H1 (cell line): ENCODE measurements at regions not wholly inside any gene's neighbourhood (a gene's known extent, or its start where the extent isn't known, plus 50 kb on each side); places are given as distances from the start of the nearest gene placed in this dataset.

Experiments used
- CHD1 ChIP-seq: IDR thresholded peaks from 2 replicates; pipeline ENCODE4 v1.6.1; 2012; ENCODE audit warnings: low read depth, low read length, improper control_type of control experiment
- POLR2A ChIP-seq, 2 experiments: IDR thresholded peaks; 1 replicate in 1 of 2; 2 replicates in 1 of 2; pipeline ENCODE4 v1.6.1; 2011; ENCODE audit warnings: low read depth in 2 of 2, low read length in 2 of 2, mild to moderate bottlenecking in 2 of 2; ENCODE audit errors: control extremely low read depth in 1 of 2
- POLR2AphosphoS5 ChIP-seq: IDR thresholded peaks from 2 replicates; pipeline ENCODE4 v1.6.1; 2011; ENCODE audit warnings: low read depth, low read length
- SP1 ChIP-seq: IDR thresholded peaks from 2 replicates; pipeline ENCODE4 v1.6.1; 2011; ENCODE audit warnings: low read depth, low read length
- TF ChIP-seq, protein P1 (sequence below), 3 experiments: IDR thresholded peaks; 1 replicate in 2 of 3; 2 replicates in 1 of 3; pipeline versions ENCODE4 v1.5.1 to v1.6.1; 2011; ENCODE audit warnings: low read length in 3 of 3, mild to moderate bottlenecking in 3 of 3, inconsistent platforms in 2 of 3, low read depth in 1 of 3, moderate library complexity in 1 of 3; ENCODE audit not compliant: insufficient read depth in 1 of 3; ENCODE audit errors: control extremely low read depth in 1 of 3
- TF ChIP-seq, protein P2 (sequence below): IDR thresholded peaks from 2 replicates; pipeline ENCODE4 v1.6.1; 2012; ENCODE audit warnings: inconsistent platforms
- TF ChIP-seq, protein P3 (sequence below): IDR thresholded peaks from 2 replicates; pipeline ENCODE4 v1.6.1; 2012; ENCODE audit warnings: low read length, inconsistent platforms

DNA sequence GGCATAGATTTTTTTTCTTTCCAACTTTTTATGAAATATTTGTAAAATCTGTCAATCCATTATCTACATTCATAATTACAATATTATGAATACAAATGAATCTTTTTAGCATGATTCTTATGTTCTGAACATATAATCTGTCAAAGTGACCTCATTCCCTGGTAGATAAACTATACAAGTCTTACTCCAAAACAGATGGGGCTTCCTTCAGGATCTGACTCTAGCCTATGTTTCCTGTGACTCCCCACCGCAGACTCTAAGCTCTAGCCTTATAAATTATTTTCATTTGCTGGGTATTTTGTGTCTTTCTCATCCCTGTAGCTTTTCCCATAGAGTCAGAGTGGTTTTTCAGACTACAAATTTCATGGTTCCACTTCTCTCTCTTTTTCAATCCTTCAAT, 202.1 kb upstream of the KITLG start:
- TF ChIP-seq, protein P1, sequence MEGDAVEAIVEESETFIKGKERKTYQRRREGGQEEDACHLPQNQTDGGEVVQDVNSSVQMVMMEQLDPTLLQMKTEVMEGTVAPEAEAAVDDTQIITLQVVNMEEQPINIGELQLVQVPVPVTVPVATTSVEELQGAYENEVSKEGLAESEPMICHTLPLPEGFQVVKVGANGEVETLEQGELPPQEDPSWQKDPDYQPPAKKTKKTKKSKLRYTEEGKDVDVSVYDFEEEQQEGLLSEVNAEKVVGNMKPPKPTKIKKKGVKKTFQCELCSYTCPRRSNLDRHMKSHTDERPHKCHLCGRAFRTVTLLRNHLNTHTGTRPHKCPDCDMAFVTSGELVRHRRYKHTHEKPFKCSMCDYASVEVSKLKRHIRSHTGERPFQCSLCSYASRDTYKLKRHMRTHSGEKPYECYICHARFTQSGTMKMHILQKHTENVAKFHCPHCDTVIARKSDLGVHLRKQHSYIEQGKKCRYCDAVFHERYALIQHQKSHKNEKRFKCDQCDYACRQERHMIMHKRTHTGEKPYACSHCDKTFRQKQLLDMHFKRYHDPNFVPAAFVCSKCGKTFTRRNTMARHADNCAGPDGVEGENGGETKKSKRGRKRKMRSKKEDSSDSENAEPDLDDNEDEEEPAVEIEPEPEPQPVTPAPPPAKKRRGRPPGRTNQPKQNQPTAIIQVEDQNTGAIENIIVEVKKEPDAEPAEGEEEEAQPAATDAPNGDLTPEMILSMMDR (IDR thresholded peaks at IDR 0.05; ENCODE audit: control extremely low read depth in 1 of 3, insufficient read depth in 1 of 3, low read depth in 1 of 3, low read length in 3 of 3), result no peak
- no peak for TF ChIP-seq CHD1
- TF ChIP-seq POLR2A (IDR thresholded peaks at IDR 0.05; ENCODE audit: control extremely low read depth in 1 of 2, low read depth in 2 of 2, low read length in 2 of 2), result no peak
- TF ChIP-seq, protein P2, sequence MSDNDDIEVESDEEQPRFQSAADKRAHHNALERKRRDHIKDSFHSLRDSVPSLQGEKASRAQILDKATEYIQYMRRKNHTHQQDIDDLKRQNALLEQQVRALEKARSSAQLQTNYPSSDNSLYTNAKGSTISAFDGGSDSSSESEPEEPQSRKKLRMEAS, result no peak
- no peak for TF ChIP-seq SP1
- TF ChIP-seq, protein P3, sequence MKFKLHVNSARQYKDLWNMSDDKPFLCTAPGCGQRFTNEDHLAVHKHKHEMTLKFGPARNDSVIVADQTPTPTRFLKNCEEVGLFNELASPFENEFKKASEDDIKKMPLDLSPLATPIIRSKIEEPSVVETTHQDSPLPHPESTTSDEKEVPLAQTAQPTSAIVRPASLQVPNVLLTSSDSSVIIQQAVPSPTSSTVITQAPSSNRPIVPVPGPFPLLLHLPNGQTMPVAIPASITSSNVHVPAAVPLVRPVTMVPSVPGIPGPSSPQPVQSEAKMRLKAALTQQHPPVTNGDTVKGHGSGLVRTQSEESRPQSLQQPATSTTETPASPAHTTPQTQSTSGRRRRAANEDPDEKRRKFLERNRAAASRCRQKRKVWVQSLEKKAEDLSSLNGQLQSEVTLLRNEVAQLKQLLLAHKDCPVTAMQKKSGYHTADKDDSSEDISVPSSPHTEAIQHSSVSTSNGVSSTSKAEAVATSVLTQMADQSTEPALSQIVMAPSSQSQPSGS, result no peak
- TF ChIP-seq POLR2AphosphoS5, result no peak
